Left ventricle myocardium inferior (tissue), 1 donor: ENCODE measurements at regions not wholly inside any gene's neighbourhood (a gene's known extent, or its start where the extent isn't known, plus 50 kb on each side); places are given as distances from the start of the nearest gene placed in this dataset.
"Not testable (repeated sequence)": the region's sequence is repeated elsewhere in the genome, so short reads cannot be mapped to it uniquely, and the experiment has no call there.

ENCODE experiments used
- DNase-seq: peaks from one replicate; pipeline ENCODE4 v3.0.0-alpha.2; 2020
- H3K27ac ChIP-seq: fragments of 200-600 bp; replicated peaks from 2 replicates; pipeline ENCODE4 v1.8.0; 2021
- H3K27me3 ChIP-seq: fragments of 200-600 bp; 2 replicates; pipeline ENCODE4 v1.8.0; 2021; ENCODE audit warnings: low read depth
- H3K36me3 ChIP-seq: fragments of 200-600 bp; 2 replicates; pipeline ENCODE4 v1.8.0; 2021
- H3K4me1 ChIP-seq: fragments of 200-600 bp; 2 replicates; pipeline ENCODE4 v1.8.0; 2021
- H3K4me3 ChIP-seq: fragments of 200-600 bp; 2 replicates; pipeline ENCODE4 v1.8.0; 2021; ENCODE audit warnings: mild to moderate bottlenecking, moderate library complexity
- H3K9me3 ChIP-seq: fragments of 200-600 bp; replicated peaks from 2 replicates; pipeline ENCODE4 v1.8.0; 2021
- CTCF ChIP-seq: fragments of 200-600 bp; IDR thresholded peaks from 2 replicates; pipeline ENCODE4 v1.8.0; 2021; ENCODE audit warnings: antibody characterized with exemption, mild to moderate bottlenecking, borderline replicate concordance
- intact Hi-C: fragments of 100-400 bp; cut with micrococcal nuclease; formaldehyde crosslinking; loops from one replicate; pipeline ENCODE4 v1.11.0; 2022
- donor health status: DM: no; HTN: yes; CAD: no; lungs with severe emphysema.

GRCh38 chr22:11598492-11599440 is 3929.2 kb upstream of the OR11H1 start:
- Histone ChIP-seq H3K27me3 (no peaks in the 10 kb centered on the region), H3K4me1 (no peaks in the 10 kb centered on the region), H3K4me3 (no peak overlapping the region), H3K9me3 (peaks cover 50% of the 10 kb centered on the region), H3K27ac (no peak overlapping the region), H3K36me3 (no peaks in the 10 kb centered on the region)
- intact Hi-C loops: no loop called here
- DNase-seq: no peak
- no peak for TF ChIP-seq CTCF

DNA sequence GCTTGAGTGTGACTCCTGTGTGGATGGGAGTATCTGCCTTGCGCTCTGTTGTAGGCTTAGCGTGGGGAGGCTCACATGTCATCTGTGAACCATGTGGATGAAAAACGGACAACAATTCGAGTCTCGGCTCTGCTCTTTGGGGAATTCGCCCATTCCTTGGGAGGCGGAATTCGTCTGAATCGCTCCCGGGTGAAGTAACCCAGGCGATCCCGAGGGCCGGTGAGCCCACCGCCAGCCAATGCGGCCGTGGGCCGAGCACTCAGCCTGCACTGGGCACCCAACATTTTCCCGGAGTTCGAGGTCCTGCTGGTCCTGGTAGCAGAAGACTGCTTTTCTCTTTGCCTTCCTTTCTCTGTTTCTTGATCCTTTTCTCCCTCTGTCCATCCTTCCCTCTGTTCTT is 3928.5 kb upstream of the OR11H1 start:
- H3K27ac ChIP-seq, H3K4me3 ChIP-seq, H3K4me1 ChIP-seq, H3K36me3 ChIP-seq, H3K27me3 ChIP-seq, intact Hi-C loops, DNase-seq: not testable (repeated sequence)
- H3K9me3 ChIP-seq: peaks cover 48% of the 10 kb centered on the region

DNA sequence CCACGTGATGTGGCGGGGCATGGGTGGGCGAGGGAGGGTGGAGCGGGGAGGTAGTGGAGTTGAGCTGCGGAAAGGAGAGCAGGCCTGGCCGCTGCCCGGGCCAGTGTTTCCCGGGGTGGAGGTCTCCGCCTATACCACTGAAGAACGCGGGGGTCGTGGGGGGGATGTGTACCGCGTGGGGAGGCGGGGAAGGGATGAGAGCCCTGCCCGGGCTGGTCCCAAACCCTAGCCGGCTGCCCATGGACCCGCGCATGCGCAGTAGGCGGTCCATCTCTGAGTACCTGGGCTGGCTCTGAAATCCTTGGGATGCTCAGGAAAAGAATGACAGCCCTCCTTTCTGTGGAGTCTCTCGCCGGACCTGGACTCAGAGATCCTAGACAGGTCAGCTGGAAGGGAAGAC is 3927.8 kb upstream of the OR11H1 start:
- DNase-seq, intact Hi-C loops: not testable (repeated sequence)
- H3K9me3 ChIP-seq: peaks cover 46% of the 10 kb centered on the region

GRCh38 chr22:11600896-11601890 is 3926.8 kb upstream of the OR11H1 start:
- H3K36me3 ChIP-seq, DNase-seq, H3K4me3 ChIP-seq, intact Hi-C loops, H3K4me1 ChIP-seq, H3K27me3 ChIP-seq, H3K27ac ChIP-seq: not testable (repeated sequence)
- H3K9me3 ChIP-seq: peaks cover 51% of the 10 kb centered on the region

More for the DNA sequence above, 3927.8 kb upstream of the OR11H1 start:
- H3K4me3 ChIP-seq, H3K27ac ChIP-seq, H3K36me3 ChIP-seq, H3K4me1 ChIP-seq, H3K27me3 ChIP-seq: not testable (repeated sequence)

- H3K27me3 ChIP-seq, H3K4me3 ChIP-seq, H3K36me3 ChIP-seq, DNase-seq, H3K4me1 ChIP-seq, intact Hi-C loops, H3K27ac ChIP-seq: not testable (repeated sequence)
- H3K9me3 ChIP-seq: peaks cover 68% of the 10 kb centered on the region
Observed at GRCh38 chr22:11604635-11605395, 3923.2 kb upstream of the OR11H1 start.

DNA sequence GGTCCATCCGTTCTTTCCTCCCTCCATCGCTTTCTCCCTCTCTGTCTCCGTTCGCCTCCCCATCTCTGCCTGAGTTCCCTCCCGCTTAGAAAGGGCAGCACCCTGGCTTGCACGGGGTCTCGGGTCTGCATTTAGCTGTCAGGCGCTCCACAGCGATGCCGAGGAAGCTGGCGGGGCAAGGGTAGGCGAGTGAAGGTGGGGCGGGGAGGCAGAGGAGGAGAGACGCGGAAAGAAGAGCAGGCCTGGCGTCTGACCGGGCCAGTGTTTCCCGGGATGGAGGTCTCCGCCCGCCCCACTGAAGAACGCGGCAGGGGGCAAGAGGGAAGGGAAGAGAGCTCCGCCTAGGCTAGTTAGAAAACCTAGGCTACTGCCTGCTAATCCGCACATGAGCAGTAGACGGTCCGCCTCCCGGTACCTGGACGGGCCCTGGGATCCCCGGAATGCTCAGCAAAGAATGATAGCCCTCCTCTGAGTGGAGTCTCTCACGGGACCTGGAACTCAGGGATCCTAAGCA is 3922.5 kb upstream of the OR11H1 start:
- Histone ChIP-seq H3K27me3 (no peaks in the 10 kb centered on the region), H3K4me1 (no peaks in the 10 kb centered on the region), H3K9me3 (peaks cover 71% of the 10 kb centered on the region), H3K36me3 (no peaks in the 10 kb centered on the region), H3K27ac (no peak overlapping the region), H3K4me3 (no peak overlapping the region)
- no peak for DNase-seq
- intact Hi-C loops: no loop called here
- TF ChIP-seq CTCF: no peak

DNA sequence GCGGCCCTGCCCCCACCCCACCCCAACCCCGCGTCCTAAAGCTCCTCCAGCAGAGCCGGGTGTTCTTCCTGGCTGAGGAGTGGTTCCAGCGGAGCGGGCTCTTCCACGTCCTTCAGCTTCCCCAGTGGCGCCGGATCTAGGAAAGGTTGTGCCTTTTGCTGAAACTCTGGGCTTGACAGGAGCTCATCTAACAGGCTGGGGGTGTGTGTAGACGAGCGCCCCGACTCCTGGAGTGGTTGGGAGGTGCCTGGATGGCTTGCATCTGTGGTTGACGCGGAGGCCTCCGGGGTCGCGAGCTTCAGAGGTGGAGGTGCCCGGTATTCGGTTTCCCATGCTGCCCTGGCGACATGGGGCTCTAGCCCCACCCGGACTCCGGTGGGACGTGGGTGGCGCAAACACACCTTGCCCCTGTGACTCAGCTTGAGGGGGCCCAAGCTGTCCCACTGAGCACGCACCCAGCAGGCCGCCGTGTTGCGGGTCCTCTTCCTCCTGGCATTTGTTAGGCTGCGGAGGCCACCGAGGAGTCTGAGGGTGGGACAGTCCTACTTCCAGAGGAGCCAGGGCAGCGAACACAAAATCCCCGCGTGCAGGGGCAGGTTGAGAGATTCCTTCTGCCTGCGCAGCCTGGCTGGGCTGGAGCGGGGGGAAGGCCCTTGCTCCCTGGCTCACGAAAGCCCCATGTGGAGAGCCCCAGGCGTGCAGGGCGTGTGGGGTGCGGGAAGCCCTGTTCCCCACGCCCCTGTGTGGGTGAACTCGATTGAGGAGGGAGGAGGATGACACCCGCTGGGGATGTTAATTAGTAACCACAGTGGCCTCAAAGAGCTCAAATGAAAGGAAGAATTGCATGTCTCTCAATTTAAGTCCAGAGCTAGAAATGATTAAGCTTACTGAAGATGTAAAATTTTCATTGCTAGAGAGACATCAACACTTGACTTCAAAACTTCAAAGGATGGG is 3921.7 kb upstream of the OR11H1 start:
- DNase-seq, intact Hi-C loops, H3K36me3 ChIP-seq, H3K4me3 ChIP-seq, H3K4me1 ChIP-seq, H3K27ac ChIP-seq, H3K27me3 ChIP-seq: not testable (repeated sequence)
- peaks cover 71% of the 10 kb centered on the region for H3K9me3 ChIP-seq

DNA sequence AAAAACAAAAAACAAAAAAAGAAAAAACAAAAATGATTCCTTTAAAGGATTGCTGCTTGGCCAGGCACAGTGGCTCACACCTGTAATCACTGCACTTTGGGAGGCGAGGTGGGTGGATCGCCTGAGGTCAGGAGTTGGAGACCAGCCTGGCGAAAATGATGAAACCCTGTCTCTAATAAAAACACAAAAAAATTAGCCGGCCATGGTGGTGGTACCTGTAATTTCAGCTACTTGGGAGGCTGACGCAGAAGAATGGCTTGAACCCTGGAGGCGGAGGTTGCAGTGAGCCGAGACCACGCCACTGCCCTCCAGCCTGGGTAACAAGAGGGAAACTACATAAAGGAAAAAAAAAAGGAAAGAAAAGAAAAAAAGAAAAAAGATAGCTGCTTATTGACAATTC is 3920.8 kb upstream of the OR11H1 start:
- H3K36me3 ChIP-seq, H3K27ac ChIP-seq, H3K4me1 ChIP-seq, intact Hi-C loops, DNase-seq, H3K4me3 ChIP-seq, H3K27me3 ChIP-seq: not testable (repeated sequence)
- peaks cover 72% of the 10 kb centered on the region for H3K9me3 ChIP-seq

DNA sequence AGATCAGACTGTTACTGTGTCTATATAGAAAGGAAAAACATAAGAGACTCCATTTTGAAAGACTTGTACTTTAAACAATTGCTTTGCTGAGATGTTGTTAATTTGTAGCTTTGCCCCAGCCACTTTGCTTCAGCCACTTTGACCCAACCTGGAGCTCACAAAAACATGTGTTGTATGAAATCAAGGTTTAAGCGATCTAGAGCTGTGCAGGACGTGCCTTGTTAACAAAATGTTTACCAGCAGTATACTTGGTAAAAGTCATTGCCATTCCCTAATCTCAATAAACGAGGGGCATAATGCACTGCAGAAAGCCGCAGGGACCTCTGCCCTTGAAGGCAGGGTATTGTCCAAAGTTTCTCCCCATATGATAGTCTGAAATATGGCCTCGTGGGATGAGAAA is 3919.5 kb upstream of the OR11H1 start:
- H3K27ac ChIP-seq, H3K4me3 ChIP-seq, H3K4me1 ChIP-seq, H3K27me3 ChIP-seq, DNase-seq, H3K36me3 ChIP-seq, intact Hi-C loops: not testable (repeated sequence)
- peaks cover 82% of the 10 kb centered on the region for H3K9me3 ChIP-seq

- DNase-seq, H3K27me3 ChIP-seq, H3K27ac ChIP-seq, H3K4me1 ChIP-seq, H3K36me3 ChIP-seq, H3K4me3 ChIP-seq, intact Hi-C loops: not testable (repeated sequence)
- peaks cover 88% of the 10 kb centered on the region for H3K9me3 ChIP-seq
Observed at GRCh38 chr22:11609193-11609592, 3918.8 kb upstream of the OR11H1 start.
